ENCODE measurements at regions not wholly inside any gene's neighbourhood (a gene's known extent, or its start where the extent isn't known, plus 50 kb on each side); places are given as distances from the start of the nearest gene placed in this dataset.

DNA sequence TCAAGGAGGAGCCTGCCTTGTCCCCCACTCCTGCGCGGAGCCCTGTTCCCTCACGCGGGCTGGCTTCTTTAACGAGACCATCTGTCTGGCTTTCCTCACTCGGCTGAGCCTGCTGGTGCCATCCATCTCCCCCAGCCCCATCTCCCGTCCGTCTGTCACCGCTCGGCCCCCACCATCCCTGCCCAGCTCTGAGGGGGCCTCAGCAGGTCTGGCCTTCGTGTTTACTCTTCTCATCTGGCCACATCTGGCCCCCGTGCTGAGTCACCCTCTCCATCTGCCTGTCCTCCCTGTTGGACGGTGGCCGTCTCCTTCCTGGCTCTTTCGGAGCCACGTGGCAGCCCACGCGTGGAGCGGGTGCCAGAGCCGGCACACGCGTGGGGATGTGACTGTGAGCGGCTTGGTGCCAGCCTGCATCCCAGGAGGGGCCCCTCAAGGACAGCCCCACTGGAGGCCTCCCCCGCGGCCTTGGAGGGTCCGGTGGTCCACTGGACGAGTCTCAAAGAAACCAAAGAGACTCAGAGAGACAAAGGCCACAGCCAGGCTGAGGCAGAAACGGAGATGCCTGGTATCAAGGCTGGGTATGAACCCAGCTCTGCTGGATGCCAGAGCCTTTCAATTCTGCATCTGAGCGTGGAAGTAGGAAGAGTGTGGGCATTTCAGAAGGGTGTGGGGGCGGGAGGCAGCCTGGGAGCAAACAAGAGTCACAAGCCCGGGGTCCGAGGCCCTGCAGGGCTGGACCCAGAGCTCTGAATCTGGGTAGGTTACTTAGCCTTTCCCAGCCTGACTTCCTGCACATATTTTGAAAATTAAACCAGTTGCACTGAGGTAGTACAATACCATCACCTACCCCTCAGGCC is 76.7 kb upstream of the UNC5A start:
- no peak for DNase-seq (ENCODE audit: low spot score)

DNA sequence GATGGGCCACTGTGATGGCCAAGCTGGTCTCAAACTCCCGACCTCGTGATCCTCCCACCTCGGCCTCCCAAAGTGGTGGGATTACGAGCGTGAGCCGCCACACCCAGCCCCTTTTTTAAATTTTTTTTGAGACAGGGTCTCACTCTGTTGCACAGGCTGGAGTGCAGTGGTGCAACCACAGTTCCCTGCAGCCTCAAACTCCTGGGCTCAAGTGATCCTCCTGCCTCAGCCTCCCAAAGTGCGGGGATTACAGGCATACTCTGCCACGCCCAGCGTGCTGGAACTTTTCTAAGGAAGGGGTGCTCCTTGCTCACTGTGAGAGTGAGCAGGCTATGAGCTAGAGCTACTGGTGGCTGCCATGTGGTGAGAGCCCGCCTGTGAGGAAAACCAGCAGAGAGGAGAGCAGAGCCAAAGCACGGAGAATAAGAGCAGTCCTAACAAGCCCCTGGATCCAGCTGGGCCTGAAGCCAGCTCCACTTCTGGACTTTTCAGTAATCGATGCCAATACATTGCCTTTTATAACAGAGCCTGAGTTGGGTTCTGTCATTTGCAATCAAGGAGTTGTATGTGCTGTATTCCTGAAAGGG is 75.5 kb upstream of the UNC5A start:
- no peak for DNase-seq (ENCODE audit: low spot score)

DNA sequence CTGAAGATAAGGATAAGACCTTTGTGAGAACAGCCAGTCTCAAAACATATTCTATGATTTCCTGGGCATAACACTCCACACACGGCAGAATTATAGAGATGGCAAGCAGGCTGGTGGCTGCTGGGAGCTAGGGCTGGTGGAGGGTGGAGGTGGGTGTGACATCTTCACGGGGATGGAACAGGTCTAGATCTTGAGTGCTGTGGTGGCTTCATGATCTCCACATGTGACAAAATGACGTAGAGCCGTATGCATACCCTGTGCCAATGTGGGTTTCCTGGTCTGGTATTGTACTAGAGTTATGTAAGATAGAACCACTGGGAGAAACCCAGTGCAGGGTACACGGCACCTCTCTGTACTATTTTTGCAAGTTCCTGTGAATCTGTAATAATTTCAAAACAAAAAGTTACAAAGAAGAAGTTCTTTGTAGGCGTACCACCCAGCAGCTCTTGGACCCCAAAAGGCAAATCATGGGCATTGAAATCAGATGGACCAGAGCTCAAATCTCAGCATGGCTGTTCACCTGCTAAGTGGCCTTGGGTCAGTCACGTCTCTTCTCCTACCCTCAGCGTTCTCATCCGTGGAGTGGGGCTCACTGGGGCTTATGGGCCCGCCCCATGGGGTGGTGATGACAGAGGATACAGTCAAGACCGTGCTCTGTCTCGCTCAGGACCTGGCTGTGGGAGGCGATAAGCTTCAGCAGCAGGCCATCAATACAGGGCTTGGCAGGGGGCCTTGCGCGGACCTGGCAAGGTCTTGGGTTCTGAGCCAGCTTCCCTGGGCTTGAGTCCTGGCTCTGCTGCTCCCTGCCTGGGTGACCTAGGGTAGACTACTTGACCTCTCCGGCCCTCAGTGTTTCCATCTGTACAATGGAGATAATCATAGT is 74.7 kb upstream of the UNC5A start:
- no peak for DNase-seq (ENCODE audit: low spot score)

DNA sequence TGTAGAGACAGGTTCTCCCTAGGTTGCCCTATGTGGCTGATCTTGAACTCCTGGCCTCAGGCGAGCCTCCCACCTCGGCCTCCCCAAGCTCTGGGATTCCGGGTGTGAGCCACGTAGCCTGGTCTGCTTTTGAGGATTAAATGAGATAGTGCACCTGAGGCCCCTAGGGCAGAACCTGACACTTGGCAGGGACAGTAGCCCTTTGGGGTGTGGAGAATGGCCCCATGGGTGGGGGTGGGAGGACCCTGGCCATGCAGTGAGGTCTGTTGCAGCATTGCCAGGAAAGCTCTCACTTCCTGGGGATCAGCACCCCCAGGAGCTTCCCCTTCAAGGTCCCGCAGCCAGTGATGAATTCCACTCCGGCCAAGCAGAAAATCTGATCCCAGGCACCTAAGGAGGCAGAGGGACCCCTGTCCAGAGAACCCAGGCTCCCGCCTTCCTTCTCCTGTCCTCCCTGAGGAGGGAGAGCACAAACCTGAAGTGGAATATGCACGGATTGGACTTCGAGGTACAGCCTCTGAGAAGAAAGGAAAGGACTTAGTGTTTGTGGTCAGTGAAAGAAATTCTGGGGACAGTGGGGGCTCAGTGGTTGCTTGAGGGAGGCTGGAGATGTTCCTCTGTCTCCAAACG is 73.9 kb upstream of the UNC5A start:
- no peak for DNase-seq (ENCODE audit: low spot score)

DNA sequence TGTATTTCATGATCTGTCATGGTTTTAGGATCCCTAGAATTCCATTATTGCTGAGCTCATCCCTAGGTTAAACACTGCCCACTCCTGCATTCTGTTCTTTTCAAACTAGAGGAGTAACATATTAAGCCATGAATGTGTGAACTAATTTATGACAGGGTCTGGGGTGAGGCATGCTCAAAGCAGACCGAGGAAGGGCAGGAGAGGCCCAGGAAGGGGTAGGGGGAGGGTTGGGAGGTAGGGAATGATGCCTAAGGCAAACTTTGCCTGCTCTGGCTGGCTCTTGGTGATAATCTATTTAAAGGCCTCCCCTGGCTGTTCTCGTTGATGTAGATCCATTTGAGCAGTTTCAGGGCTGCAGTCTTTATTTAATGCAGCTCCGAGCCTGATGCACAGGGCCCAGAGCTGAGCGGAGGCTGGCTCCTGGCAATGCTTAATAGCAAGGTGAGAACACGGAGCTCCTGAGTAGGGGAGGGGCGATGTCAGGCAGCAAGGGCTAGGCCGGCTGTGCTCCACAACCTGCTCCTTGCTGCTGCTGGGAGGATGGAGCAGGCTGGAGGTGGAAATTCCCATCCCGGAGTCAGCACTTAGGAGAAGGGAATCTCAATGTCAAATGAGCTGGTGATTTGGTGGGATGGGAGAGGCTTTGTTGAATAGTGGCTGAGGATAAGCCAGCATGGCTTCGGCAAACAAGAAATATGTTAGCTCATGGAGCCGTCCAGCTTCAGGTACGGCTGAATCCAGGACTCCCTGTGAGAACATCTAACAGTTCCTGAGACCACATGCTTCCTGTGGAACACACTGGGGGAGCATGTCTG is 73.2 kb upstream of the UNC5A start:
- no peak for DNase-seq (ENCODE audit: low spot score)

DNA sequence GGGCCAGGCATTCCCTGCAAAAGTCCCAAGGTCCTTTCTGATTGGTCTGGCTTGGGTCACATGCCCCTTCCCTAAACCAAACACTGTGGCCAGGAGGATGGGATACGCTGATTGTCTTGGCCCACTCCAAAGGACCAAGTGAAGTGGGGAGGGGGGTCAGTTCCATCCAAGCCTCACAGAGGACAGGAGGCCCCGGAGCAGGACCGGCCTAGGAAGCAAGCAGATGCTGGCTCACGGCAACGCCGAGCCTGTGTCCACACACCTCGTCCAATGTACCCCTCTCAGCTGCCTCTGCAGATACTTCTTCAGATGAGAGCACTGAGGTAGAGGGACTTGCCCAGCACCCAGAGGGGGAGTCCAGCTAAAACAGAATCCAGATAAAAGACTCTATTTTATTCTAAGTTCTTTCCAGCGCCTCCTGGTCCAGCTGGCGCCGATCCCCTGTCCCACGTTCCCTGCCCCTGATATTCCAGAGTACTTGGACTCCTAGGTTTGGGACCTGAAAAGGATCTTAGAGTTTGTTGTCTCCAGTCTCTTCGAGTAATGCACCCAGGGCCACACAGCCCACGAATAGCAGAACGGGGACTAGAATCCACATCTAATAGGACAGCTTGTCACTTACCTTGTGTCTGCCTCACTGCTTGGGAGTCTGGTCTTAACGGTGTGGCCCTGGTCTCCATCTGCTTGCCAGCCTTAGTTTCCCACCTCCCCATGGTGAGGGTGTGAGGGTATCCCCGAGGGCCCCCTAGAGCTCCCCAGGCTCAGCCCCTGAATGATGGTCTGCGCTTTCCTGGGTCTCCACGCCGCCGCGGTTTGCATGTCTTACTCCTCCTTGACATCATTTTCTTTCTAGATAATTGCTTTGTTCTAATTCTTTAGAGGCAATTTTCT is 72.4 kb upstream of the UNC5A start:
- DNase-seq (ENCODE audit: low spot score): no peak

DNA sequence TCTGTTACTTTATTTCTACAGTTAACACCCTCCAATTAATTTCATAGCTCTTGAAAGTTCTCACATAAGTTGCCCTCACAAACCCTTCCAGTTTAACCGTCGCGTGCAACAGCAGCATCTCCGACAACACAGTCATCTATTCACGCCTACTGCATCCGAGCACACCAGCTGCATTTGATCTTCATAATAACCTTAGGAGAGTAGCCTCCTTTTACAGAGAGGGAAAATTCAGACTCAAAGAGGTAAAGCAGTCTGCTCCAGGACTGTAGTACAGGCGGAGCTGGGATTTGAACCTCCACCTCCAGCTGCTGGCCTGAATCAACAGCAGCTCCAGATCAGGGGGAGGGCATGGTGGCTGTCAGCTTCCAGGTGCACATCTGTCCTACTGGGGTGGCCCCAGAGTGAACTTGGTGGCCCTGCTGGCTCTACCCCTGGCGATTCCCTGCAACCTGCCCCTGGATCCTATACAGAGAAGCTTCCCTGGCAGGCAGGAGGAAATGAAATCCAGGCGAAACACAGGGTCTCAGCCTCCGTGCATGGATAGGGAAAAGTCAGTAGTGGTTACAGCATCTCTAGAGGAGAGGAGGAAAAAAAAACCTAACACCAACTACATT is 71.6 kb upstream of the UNC5A start:
- no peak for DNase-seq (ENCODE audit: low spot score)

DNA sequence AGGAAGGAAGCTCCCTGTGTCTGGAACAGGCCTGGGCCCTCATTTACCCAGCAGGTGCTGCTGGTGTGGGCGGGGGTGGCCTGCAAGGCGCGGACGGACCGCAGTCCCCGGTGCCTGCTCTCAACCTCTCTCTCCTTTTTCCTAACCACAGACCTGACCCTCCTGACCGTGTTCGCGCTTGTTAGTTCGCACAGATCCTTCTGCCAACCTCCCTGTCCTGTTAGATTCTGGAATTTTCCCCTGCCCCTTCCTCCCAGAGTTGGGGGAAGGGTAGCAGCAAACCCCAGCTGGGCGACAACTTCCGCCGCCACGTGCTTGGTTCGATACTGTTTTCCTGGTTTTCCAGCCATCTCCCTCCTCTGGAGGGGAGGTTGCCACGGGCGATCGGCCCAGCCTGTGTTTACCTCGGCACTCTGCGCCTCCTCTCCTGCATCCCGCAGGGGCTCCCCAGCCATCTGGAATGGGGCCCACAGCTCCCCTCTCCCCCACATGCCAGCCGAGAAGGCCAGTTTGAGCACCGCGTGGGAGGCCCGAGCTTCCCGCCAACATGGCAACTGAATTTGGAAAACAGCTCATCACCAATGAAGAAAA is 70.8 kb upstream of the UNC5A start:
- no peak for DNase-seq (ENCODE audit: low spot score)

DNA sequence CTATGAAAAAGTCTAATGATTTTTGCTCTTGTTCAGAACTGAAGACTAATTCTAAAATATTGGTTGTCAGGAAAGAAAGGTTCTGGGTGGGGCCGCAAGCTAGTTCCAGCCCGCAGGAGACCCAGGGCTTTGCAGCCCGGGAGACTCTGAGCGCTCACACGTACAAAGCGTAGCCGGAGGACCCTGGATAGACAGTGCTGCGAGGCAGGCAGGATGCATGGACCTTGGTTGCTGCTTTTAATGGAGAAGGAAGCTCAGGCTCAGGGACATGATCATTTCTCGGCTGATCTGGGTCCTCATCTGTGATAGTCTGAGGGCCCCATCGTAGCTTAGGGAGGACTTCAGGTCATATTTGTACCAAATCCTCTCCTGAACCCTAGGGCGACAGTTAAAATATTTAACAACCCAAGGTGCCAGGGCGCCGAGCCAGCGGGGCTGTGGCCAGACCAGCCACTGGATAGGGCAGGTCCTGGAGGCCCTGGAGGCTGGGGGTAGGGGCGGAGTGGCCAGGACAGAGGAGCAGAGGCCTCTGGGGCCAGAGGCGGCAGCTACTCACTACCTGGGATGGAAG is 70.1 kb upstream of the UNC5A start:
- no peak for DNase-seq (ENCODE audit: low spot score)

DNA sequence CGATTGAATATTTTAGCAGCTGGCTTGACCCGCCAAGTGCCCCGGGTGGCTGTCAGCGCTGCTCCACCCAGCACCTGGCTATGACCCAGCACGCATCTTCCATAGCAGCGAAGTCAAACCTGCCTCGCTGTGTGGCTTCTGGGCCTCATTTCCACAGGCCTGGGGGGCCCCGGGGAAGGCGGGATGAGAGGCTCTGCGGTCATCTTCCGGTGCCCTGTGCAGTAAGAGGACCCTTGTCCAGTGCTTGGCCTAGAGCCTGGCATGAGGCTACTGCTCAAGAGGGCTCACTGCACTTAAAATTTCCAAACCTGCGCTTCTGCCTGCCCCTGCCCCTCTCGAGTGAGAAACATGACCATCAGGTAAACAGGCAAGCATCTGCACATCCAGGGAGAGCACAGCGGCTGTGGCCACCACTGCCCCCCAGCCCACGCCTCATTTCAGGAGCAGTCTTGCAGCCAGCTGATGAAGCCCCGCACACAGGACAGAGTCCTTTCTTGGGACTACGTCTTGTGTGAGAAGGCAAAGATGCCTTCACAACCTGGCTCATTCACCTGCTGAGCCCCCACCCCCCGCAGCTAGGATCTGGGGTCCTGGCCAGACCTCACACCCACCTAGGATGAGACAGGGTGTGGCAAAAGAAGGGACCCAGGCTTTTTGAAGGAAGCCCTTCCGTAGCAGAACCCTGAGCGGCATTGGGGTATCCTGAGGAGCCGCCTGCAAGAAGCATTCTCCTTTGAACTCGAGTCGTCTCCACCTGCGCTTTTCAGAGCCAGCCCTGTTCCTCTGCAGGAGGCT is 69.5 kb upstream of the UNC5A start:
- DNase-seq (ENCODE audit: low spot score): no peak

DNA sequence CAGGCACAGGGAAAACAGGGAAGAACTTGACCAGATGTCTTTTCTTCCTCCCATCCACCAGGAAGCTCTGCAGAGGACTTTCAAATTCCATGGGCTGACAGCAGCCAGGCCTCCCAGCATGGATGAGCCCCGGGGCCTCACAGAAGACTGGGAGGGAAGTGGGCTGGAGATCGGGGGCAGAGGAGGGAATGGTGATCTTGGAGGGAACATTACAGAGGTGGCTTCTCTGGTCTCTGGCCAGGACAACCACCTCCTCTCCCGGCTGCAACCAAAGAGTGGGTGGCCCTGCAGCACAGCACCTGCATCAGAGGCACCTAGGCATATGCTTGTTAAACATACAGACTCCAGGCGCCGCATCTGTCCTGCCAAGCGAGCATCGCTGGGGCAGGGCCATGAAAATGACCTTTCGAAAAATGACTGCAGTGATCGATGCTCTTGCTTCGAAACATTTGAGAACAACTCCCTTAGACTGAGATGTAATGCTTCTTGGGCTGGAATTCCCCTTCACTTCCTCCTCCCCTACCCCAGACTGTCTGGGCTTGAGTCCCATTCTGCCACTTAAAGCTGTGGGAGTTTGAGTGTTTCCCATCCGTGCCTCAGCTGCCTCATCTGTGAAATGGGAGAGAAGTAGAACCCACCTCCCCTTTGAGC is 68.7 kb upstream of the UNC5A start:
- DNase-seq (ENCODE audit: low spot score): no peak

DNA sequence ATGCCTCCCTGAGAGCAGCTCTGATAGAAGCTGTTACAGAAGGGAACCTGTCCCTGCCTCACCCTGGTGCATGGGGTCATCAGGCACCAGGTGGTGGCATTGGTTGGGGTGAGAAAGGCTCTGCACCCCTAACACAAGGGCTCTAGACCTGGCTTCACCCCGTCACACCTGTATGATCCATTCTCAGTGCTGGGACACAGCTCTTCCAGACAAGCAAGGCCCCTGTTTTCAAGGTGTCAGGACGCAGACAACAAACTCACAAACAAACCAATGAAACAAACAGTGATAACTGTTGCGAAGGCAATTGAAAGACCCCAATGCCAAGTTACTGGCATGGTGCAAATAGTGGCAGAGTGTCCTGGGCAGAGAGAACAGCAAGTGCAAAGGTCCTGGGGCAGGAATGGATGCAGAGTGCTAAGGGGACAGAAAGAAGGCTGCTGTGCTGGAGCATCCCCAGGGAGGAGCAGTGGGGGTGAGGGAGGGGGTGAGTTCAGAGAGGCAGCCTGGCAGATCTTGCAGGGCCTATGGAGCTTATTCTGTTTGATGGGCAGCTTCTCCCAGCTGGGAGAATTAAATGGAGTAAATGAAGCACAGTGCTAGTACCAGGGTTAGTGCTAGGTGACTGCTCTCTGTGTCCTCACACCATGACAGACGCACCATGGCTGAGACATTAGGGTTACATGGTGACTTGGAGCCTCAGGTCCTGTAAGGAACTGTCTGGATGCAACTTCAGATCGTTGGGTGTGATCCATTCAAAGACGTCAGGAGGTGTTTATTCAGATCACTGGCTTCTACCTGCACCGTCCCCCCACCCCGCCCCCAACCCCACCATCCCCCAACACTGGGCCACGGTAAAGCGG is 67.9 kb upstream of the UNC5A start:
- no peak for DNase-seq (ENCODE audit: low spot score)

DNA sequence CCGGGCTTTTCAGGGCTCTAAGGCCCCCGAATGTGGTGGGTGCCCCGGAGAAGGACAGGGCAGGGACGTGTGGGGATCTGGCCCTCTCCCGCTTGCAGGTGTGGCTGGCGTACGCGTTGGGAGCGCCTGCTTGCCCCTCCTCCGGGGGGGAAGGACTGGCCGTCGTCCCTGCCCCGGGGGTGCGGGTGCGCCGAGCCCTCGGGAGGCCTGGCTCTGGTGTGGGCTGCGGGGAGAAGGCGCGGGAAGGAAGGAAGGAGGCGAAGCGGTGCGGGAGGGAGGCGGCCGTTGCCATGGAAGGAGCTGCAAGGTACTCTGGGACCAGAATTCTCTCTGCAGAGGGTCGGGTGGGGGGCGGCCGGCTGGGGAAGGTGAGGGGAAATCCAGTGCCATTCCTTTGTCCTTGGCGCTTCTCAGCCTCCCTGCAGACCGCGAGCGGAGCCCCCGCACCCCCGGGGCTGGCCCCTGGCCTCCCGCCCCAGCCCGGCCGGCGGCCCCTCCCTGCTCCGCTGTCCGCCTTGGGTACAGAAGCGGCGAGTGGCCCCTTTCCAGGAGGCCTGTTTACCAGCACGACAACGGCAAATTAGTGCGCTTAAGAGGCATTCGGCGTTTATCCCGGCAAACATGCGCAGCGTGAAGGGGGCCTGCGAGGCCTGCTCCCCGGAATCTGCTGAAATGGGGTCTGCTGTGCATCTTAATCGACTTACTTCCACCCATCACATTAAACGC is 67.1 kb upstream of the UNC5A start:
- DNase-seq (ENCODE audit: low spot score): no peak

DNA sequence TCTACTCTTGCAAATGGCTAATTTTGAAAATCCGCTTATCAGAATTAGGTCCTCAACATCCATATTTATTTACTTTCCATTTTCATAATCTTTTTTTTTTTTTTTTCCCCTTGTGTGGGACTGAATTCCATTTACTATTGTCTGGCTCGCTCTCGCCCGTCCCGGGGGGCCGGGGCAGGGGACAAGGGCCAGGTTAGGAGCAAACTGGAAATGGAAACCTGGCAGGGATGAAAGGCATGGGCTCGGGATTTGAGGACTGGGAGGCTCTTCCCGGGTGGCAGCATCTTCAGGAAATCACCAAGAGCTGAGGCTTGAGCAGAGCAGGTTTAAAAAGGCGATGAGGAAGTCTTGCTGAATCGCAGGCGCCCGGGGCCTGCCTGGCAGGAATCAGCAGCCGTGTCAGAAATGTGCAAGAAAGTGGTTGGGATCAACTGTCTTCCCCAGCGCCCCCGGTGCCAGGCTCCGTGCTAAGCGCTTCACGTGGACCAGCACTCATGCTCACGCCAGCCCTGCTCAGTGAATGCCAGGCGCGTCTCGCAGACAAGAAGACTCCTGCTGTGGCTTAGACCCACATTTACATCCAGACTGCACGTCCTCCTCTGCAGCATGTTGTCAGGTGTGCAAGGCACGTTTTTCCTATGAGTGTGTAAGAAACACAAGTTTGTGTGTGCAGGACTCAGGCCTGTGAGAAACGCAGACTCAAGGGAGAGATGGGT is 66.3 kb upstream of the UNC5A start:
- no peak for DNase-seq (ENCODE audit: low spot score)

DNA sequence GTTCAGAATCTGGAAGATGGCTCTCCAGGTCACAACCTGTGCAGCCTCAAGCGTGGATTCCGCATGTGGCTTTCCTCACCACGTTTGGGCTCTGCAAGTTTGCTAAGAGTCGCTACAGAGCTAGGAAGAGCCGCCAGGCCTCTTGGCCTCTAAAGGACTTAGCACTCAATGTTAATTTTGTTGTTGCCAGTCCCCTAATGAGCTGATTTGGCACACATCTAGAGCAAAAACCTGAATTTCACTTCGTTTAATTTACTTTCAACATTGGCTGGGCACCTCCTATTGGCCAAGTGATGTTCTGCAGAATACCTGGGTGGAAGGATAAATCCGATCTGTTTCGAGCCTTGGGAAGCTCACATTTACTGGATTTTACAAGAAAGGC is 65.8 kb upstream of the UNC5A start:
- no peak for DNase-seq (ENCODE audit: low spot score)

All from umbilical cord (tissue), 1 donor.